ENCODE measurements at regions not wholly inside any gene's neighbourhood (a gene's known extent, or its start where the extent isn't known, plus 50 kb on each side); places are given as distances from the start of the nearest gene placed in this dataset.

GRCh38 chr5:171597946-171598640, 178.6 kb downstream of the FGF18 start:
- H3K9me3 Mint-ChIP-seq, result peaks cover 5% of the 10 kb centered on the region

GRCh38 chr5:171598641-171599152, 179.2 kb downstream of the FGF18 start:
- ATAC-seq (replicated peaks), result no peak

More at GRCh38 chr5:171597946-171598640, 178.6 kb downstream of the FGF18 start:
- no peak overlapping the region for H3K4me3 Mint-ChIP-seq
- peaks cover 13% of the 10 kb centered on the region for H3K27me3 Mint-ChIP-seq
- peaks cover 10% of the 10 kb centered on the region for H3K4me1 Mint-ChIP-seq
- ATAC-seq (replicated peaks), result no peak
- H3K36me3 Mint-ChIP-seq (ENCODE audit: low read depth), result no peaks in the 10 kb centered on the region
- H3K27ac Mint-ChIP-seq, result no peak overlapping the region

GRCh38 chr5:171599411-171599810, 180.0 kb downstream of the FGF18 start:
- Mint-ChIP-seq H3K4me3 (no peak overlapping the region), H3K36me3 (ENCODE audit: low read depth) (no peaks in the 10 kb centered on the region), H3K9me3 (peaks cover 5% of the 10 kb centered on the region), H3K4me1 (peaks cover 10% of the 10 kb centered on the region), H3K27ac (no peak overlapping the region), H3K27me3 (peaks cover 16% of the 10 kb centered on the region)
- no peak for ATAC-seq (replicated peaks)

More at GRCh38 chr5:171598641-171599152, 179.2 kb downstream of the FGF18 start:
- Mint-ChIP-seq H3K4me1 (peaks cover 10% of the 10 kb centered on the region), H3K9me3 (peaks cover 5% of the 10 kb centered on the region), H3K27ac (no peak overlapping the region), H3K4me3 (no peak overlapping the region), H3K27me3 (peaks cover 13% of the 10 kb centered on the region), H3K36me3 (ENCODE audit: low read depth) (no peaks in the 10 kb centered on the region)

- Mint-ChIP-seq H3K36me3 (ENCODE audit: low read depth) (no peaks in the 10 kb centered on the region), H3K27me3 (peaks cover 16% of the 10 kb centered on the region), H3K27ac (no peak overlapping the region), H3K9me3 (peaks cover 5% of the 10 kb centered on the region), H3K4me3 (no peak overlapping the region), H3K4me1 (peaks cover 10% of the 10 kb centered on the region)
- no peak for ATAC-seq (replicated peaks)
Measured at GRCh38 chr5:171599957-171600612, 180.6 kb downstream of the FGF18 start.

GRCh38 chr5:171600741-171601265, 181.4 kb downstream of the FGF18 start:
- no peaks in the 10 kb centered on the region for H3K36me3 Mint-ChIP-seq (ENCODE audit: low read depth)
- H3K9me3 Mint-ChIP-seq, result peaks cover 5% of the 10 kb centered on the region
- H3K27me3 Mint-ChIP-seq, result peaks cover 16% of the 10 kb centered on the region
- H3K4me3 Mint-ChIP-seq, result peak overlapping the region; percentile 28
- ATAC-seq (replicated peaks), result peak; percentile 36
- peak overlapping the region; percentile 16 for H3K27ac Mint-ChIP-seq
- H3K4me1 Mint-ChIP-seq, result peaks cover 10% of the 10 kb centered on the region

GRCh38 chr5:171601266-171601881, 181.9 kb downstream of the FGF18 start:
- peak overlapping the region; percentile 16 for H3K27ac Mint-ChIP-seq
- peaks cover 20% of the 10 kb centered on the region for H3K27me3 Mint-ChIP-seq
- peaks cover 10% of the 10 kb centered on the region for H3K4me1 Mint-ChIP-seq
- ATAC-seq (replicated peaks), result peak; percentile 80
- H3K36me3 Mint-ChIP-seq (ENCODE audit: low read depth), result no peaks in the 10 kb centered on the region
- H3K4me3 Mint-ChIP-seq, result no peak overlapping the region
- H3K9me3 Mint-ChIP-seq, result peaks cover 9% of the 10 kb centered on the region

GRCh38 chr5:171603591-171603990, 182.0 kb upstream of the SMIM23 start:
- Mint-ChIP-seq H3K27ac (no peak overlapping the region), H3K4me1 (peaks cover 7% of the 10 kb centered on the region), H3K9me3 (peaks cover 8% of the 10 kb centered on the region), H3K4me3 (no peak overlapping the region), H3K27me3 (peaks cover 29% of the 10 kb centered on the region), H3K36me3 (ENCODE audit: low read depth) (no peaks in the 10 kb centered on the region)
- no peak for ATAC-seq (replicated peaks)

- Mint-ChIP-seq H3K36me3 (ENCODE audit: low read depth) (no peaks in the 10 kb centered on the region), H3K4me3 (no peak overlapping the region), H3K4me1 (peaks cover 5% of the 10 kb centered on the region), H3K27me3 (peaks cover 31% of the 10 kb centered on the region), H3K27ac (no peak overlapping the region), H3K9me3 (peaks cover 6% of the 10 kb centered on the region)
- ATAC-seq (replicated peaks), result no peak
Measured at GRCh38 chr5:171604195-171604594, 181.4 kb upstream of the SMIM23 start.

GRCh38 chr5:171606414-171607024, 179.1 kb upstream of the SMIM23 start:
- Mint-ChIP-seq H3K27ac (no peak overlapping the region), H3K27me3 (peaks cover 36% of the 10 kb centered on the region), H3K4me1 (no peaks in the 10 kb centered on the region), H3K4me3 (no peak overlapping the region), H3K9me3 (peaks cover 6% of the 10 kb centered on the region), H3K36me3 (ENCODE audit: low read depth) (no peaks in the 10 kb centered on the region)
- ATAC-seq (replicated peaks), result no peak

GRCh38 chr5:171607863-171608262, 177.8 kb upstream of the SMIM23 start:
- Mint-ChIP-seq H3K4me1 (no peaks in the 10 kb centered on the region), H3K27me3 (peaks cover 43% of the 10 kb centered on the region), H3K36me3 (ENCODE audit: low read depth) (no peaks in the 10 kb centered on the region), H3K27ac (no peak overlapping the region), H3K4me3 (no peak overlapping the region), H3K9me3 (peaks cover 6% of the 10 kb centered on the region)
- no peak for ATAC-seq (replicated peaks)

GRCh38 chr5:171609806-171610452, 175.7 kb upstream of the SMIM23 start:
- Mint-ChIP-seq H3K36me3 (ENCODE audit: low read depth) (no peaks in the 10 kb centered on the region), H3K9me3 (peaks cover 6% of the 10 kb centered on the region), H3K4me1 (no peaks in the 10 kb centered on the region), H3K27ac (no peak overlapping the region), H3K4me3 (no peak overlapping the region), H3K27me3 (peaks cover 42% of the 10 kb centered on the region)
- no peak for ATAC-seq (replicated peaks)

- Mint-ChIP-seq H3K36me3 (ENCODE audit: low read depth) (no peaks in the 10 kb centered on the region), H3K4me1 (no peaks in the 10 kb centered on the region), H3K27ac (no peak overlapping the region), H3K4me3 (no peak overlapping the region), H3K9me3 (peaks cover 6% of the 10 kb centered on the region), H3K27me3 (peaks cover 42% of the 10 kb centered on the region)
- no peak for ATAC-seq (replicated peaks)
Measured at GRCh38 chr5:171610686-171611085, 174.9 kb upstream of the SMIM23 start.

- Mint-ChIP-seq H3K4me1 (no peaks in the 10 kb centered on the region), H3K4me3 (no peak overlapping the region), H3K27me3 (peaks cover 29% of the 10 kb centered on the region), H3K9me3 (no peaks in the 10 kb centered on the region), H3K27ac (no peak overlapping the region), H3K36me3 (ENCODE audit: low read depth) (no peaks in the 10 kb centered on the region)
- no peak for ATAC-seq (replicated peaks)
Measured at GRCh38 chr5:171612749-171613148, 172.9 kb upstream of the SMIM23 start.

- no peak overlapping the region for H3K27ac Mint-ChIP-seq
- no peaks in the 10 kb centered on the region for H3K36me3 Mint-ChIP-seq (ENCODE audit: low read depth)
- no peaks in the 10 kb centered on the region for H3K9me3 Mint-ChIP-seq
- ATAC-seq (replicated peaks), result no peak
- peaks cover 16% of the 10 kb centered on the region for H3K27me3 Mint-ChIP-seq
- no peak overlapping the region for H3K4me3 Mint-ChIP-seq
- no peaks in the 10 kb centered on the region for H3K4me1 Mint-ChIP-seq
Measured at GRCh38 chr5:171614511-171614910, 171.1 kb upstream of the SMIM23 start.

Data from activated T-helper 17 cell treated with anti-CD3 and anti-CD28 coated beads, Interleukin-2, amount 50 U/mL, for 72 hours (primary cell).